ENCODE measurements at regions not wholly inside any gene's neighbourhood (a gene's known extent, or its start where the extent isn't known, plus 50 kb on each side); places are given as distances from the start of the nearest gene placed in this dataset.

GRCh38 chr2:147147802-147148201, 697.0 kb upstream of the ACVR2A start (continued):
- no peak for TF ChIP-seq ZNF433 (tag by site-specific recombination; IDR thresholded peaks at IDR 0.05; ENCODE audit: low read depth)
- TF ChIP-seq ZNF404 (tag by site-specific recombination; IDR thresholded peaks at IDR 0.05): no peak
- TF ChIP-seq SALL2 (tag by site-specific recombination; IDR thresholded peaks at IDR 0.05; ENCODE audit: borderline replicate concordance): no peak
- TF ChIP-seq ZXDB (tag by site-specific recombination; IDR thresholded peaks at IDR 0.05): no peak
- TF ChIP-seq, protein P1, sequence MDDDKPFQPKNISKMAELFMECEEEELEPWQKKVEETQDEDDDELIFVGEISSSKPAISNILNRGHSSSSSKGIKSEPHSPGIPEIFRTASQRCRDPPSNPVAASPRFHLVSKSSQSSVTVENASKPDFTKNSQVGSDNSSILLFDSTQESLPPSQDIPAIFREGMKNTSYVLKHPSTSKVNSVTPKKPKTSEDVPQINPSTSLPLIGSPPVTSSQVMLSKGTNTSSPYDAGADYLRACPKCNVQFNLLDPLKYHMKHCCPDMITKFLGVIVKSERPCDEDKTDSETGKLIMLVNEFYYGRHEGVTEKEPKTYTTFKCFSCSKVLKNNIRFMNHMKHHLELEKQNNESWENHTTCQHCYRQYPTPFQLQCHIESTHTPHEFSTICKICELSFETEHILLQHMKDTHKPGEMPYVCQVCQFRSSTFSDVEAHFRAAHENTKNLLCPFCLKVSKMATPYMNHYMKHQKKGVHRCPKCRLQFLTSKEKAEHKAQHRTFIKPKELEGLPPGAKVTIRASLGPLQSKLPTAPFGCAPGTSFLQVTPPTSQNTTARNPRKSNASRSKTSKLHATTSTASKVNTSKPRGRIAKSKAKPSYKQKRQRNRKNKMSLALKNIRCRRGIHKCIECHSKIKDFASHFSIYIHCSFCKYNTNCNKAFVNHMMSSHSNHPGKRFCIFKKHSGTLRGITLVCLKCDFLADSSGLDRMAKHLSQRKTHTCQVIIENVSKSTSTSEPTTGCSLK (tag by site-specific recombination; IDR thresholded peaks at IDR 0.05): no peak
- TF ChIP-seq ZNF513 (tag by site-specific recombination; IDR thresholded peaks at IDR 0.05): no peak
- no peak for TF ChIP-seq ZNF549 (tag by site-specific recombination; IDR thresholded peaks at IDR 0.05)
- TF ChIP-seq ZNF76 (tag by site-specific recombination; IDR thresholded peaks at IDR 0.05; ENCODE audit: borderline replicate concordance, low read depth): no peak
- no peak for TF ChIP-seq MEIS1 (CRISPR knock-in tag; IDR thresholded peaks at IDR 0.05; ENCODE audit: borderline replicate concordance)
- no peak for TF ChIP-seq ZNF211 (tag by site-specific recombination; IDR thresholded peaks at IDR 0.05; ENCODE audit: low read depth)
- no peak for TF ChIP-seq ZFP3 (tag by site-specific recombination; IDR thresholded peaks at IDR 0.05; ENCODE audit: low read depth)

DNA sequence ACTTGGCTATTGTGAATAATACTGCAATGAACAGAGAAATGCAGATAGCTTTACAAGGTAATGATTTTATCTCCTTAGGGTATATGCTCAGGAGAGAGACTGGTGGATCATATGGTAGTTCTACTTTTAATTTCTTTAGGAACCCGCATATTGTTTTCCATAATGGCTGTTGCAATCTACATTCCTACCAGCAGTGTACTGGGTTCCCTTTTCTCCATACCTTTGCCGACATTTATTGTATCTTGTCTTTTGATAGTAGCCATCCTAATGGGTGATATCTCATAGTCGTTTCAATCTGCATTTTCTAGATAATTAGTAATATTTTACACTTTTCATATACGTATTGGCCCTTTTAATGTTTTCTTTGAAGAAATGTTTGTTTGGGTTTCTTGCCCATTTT, 702.9 kb upstream of the ACVR2A start:
- CTCF ChIA-PET: no interaction called here
- Histone ChIP-seq H3K27ac (ENCODE audit: extremely low read depth, low read depth, low read length) (no peak overlapping the region), H3K36me3 (ENCODE audit: control insufficient read depth in 2 of 2, insufficient read depth in 1 of 2, low read length in 2 of 2) (no peaks in the 10 kb centered on the region), H3K9me3 (ENCODE audit: control insufficient read depth, insufficient read depth, low read depth, low read length) (no peaks in the 10 kb centered on the region), H3K4me1 (ENCODE audit: control insufficient read depth, insufficient read depth, low read length) (no peaks in the 10 kb centered on the region), H3K4me3 (ENCODE audit: low read depth, low read length) (no peak overlapping the region)
- POLR2A ChIA-PET: no interaction called here
- TF ChIP-seq ZBTB11 (tag by site-specific recombination; conservative IDR thresholded peaks at IDR 0.05; ENCODE audit: low read depth): no peak
- TF ChIP-seq OVOL3 (tag by site-specific recombination; IDR thresholded peaks at IDR 0.05): no peak
- TF ChIP-seq ZNF571 (tag by site-specific recombination; IDR thresholded peaks at IDR 0.05): no peak
- no peak for TF ChIP-seq ZNF747 (tag by site-specific recombination; IDR thresholded peaks at IDR 0.05)
- TF ChIP-seq, protein P2, sequence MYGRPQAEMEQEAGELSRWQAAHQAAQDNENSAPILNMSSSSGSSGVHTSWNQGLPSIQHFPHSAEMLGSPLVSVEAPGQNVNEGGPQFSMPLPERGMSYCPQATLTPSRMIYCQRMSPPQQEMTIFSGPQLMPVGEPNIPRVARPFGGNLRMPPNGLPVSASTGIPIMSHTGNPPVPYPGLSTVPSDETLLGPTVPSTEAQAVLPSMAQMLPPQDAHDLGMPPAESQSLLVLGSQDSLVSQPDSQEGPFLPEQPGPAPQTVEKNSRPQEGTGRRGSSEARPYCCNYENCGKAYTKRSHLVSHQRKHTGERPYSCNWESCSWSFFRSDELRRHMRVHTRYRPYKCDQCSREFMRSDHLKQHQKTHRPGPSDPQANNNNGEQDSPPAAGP (tag by site-specific recombination; IDR thresholded peaks at IDR 0.05): no peak
- TF ChIP-seq TSHZ1 (tag by site-specific recombination; IDR thresholded peaks at IDR 0.05; ENCODE audit: borderline replicate concordance): no peak
- TF ChIP-seq ZIC2 (tag by site-specific recombination; IDR thresholded peaks at IDR 0.05): no peak
- TF ChIP-seq, protein P3, sequence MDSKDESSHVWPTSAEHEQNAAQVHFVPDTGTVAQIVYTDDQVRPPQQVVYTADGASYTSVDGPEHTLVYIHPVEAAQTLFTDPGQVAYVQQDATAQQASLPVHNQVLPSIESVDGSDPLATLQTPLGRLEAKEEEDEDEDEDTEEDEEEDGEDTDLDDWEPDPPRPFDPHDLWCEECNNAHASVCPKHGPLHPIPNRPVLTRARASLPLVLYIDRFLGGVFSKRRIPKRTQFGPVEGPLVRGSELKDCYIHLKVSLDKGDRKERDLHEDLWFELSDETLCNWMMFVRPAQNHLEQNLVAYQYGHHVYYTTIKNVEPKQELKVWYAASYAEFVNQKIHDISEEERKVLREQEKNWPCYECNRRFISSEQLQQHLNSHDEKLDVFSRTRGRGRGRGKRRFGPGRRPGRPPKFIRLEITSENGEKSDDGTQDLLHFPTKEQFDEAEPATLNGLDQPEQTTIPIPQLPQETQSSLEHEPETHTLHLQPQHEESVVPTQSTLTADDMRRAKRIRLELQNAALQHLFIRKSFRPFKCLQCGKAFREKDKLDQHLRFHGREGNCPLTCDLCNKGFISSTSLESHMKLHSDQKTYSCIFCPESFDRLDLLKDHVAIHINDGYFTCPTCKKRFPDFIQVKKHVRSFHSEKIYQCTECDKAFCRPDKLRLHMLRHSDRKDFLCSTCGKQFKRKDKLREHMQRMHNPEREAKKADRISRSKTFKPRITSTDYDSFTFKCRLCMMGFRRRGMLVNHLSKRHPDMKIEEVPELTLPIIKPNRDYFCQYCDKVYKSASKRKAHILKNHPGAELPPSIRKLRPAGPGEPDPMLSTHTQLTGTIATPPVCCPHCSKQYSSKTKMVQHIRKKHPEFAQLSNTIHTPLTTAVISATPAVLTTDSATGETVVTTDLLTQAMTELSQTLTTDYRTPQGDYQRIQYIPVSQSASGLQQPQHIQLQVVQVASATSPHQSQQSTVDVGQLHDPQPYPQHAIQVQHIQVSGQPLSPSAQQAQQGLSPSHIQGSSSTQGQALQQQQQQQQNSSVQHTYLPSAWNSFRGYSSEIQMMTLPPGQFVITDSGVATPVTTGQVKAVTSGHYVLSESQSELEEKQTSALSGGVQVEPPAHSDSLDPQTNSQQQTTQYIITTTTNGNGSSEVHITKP (tag by site-specific recombination; IDR thresholded peaks at IDR 0.05): no peak

Measured in HEK293 (cell line).